GM12892 (cell line): ENCODE measurements at regions not wholly inside any gene's neighbourhood (a gene's known extent, or its start where the extent isn't known, plus 50 kb on each side); places are given as distances from the start of the nearest gene placed in this dataset.

ENCODE experiments used
- POLR2A ChIP-seq: IDR thresholded peaks from 2 replicates; pipeline ENCODE4 v1.6.1; 2011; ENCODE audit warnings: low read depth, low read length, control low read depth
- POLR2AphosphoS5 ChIP-seq: IDR thresholded peaks from 2 replicates; pipeline ENCODE4 v1.6.1; 2011; ENCODE audit warnings: low read depth, low read length, control low read depth

- TF ChIP-seq POLR2A (no peak), POLR2AphosphoS5 (no peak)
These were observed 256.8 kb upstream of the DDHD1 start for GRCh38 chr14:53409969-53410368.
